HG02623 (cell line): ENCODE measurements at regions not wholly inside any gene's neighbourhood (a gene's known extent, or its start where the extent isn't known, plus 50 kb on each side); places are given as distances from the start of the nearest gene placed in this dataset.

Source experiments
- ATAC-seq: cut with Tn5 transposase; IDR thresholded peaks from one replicate; pipeline ENCODE4 v1.9.1; 2021; ENCODE audit warnings: moderate library complexity; ENCODE audit not compliant: unreplicated experiment

GRCh38 chr2:236317938-236318396 is 53.8 kb upstream of the ASB18 start:
- ATAC-seq: no peak

- ATAC-seq: no peak
Measured at GRCh38 chr2:236318401-236318800, 54.2 kb upstream of the ASB18 start.

GRCh38 chr2:236319036-236319435 is 54.8 kb upstream of the ASB18 start:
- ATAC-seq: no peak

GRCh38 chr2:236321415-236321814 is 57.2 kb upstream of the ASB18 start:
- ATAC-seq: no peak

GRCh38 chr2:236333417-236334121 is 69.4 kb upstream of the ASB18 start:
- no peak for ATAC-seq

- ATAC-seq: no peak
Measured at GRCh38 chr2:236334122-236334876, 70.1 kb upstream of the ASB18 start.

GRCh38 chr2:236335696-236336574 is 71.7 kb upstream of the ASB18 start:
- no peak for ATAC-seq

GRCh38 chr2:236336575-236337464 is 72.6 kb upstream of the ASB18 start:
- ATAC-seq: no peak

GRCh38 chr2:236337465-236338325 is 73.5 kb upstream of the ASB18 start:
- no peak for ATAC-seq

- ATAC-seq: no peak
Measured at GRCh38 chr2:236338495-236339184, 74.4 kb upstream of the ASB18 start.

- no peak for ATAC-seq
Measured at GRCh38 chr2:236340251-236340650, 76.0 kb upstream of the ASB18 start.

GRCh38 chr2:236341067-236341466 is 76.9 kb upstream of the ASB18 start:
- ATAC-seq: no peak

- no peak for ATAC-seq
Measured at GRCh38 chr2:236341721-236342120, 77.5 kb upstream of the ASB18 start.

- ATAC-seq: no peak
Measured at GRCh38 chr2:236342507-236342906, 78.3 kb upstream of the ASB18 start.

- ATAC-seq: no peak
Measured at GRCh38 chr2:236342951-236343350, 78.7 kb upstream of the ASB18 start.

GRCh38 chr2:236343400-236344161 is 79.4 kb upstream of the ASB18 start:
- ATAC-seq: no peak

- ATAC-seq: no peak
Measured at GRCh38 chr2:236344446-236344845, 80.2 kb upstream of the ASB18 start.

- ATAC-seq: no peak
Measured at GRCh38 chr2:236345081-236345714, 81.0 kb upstream of the ASB18 start.
